ENCODE measurements at regions not wholly inside any gene's neighbourhood (a gene's known extent, or its start where the extent isn't known, plus 50 kb on each side); places are given as distances from the start of the nearest gene placed in this dataset.

GRCh38 chr1:170321113-170321512, 175.4 kb downstream of the NTMT2 start:
- TF ChIP-seq CTCF (IDR thresholded peaks at IDR 0.05) (no peak), EP300 (IDR thresholded peaks at IDR 0.05) (no peak)

Measured in tibial nerve (tissue), 4 donors.